Thoracic aorta (tissue), 2 donors: ENCODE measurements at regions not wholly inside any gene's neighbourhood (a gene's known extent, or its start where the extent isn't known, plus 50 kb on each side); places are given as distances from the start of the nearest gene placed in this dataset.

Experiments
- ATAC-seq: fragments of 150-250 bp; one replicate; pipeline ENCODE4 v1.8.0; 2017; ENCODE audit warnings: low read depth; ENCODE audit not compliant: insufficient number of reproducible peaks, low FRiP score
- DNase-seq: peaks from one replicate; pipeline ENCODE4 v3.0.0-alpha.2; 2020; ENCODE audit warnings: low spot score
- H3K27ac ChIP-seq, 2 donors: fragments of 200-600 bp; sonication (generic); 1 replicate in 1 of 2; 2 replicates in 1 of 2; pipeline ENCODE4 v1.5.1; 2016; ENCODE audit warnings: mild to moderate bottlenecking in 2 of 2, moderate library complexity in 2 of 2
- H3K27me3 ChIP-seq: fragments of 200-600 bp; sonication (generic); replicated peaks from 2 replicates; pipeline ENCODE4 v1.6.0; 2016; ENCODE audit warnings: mild to moderate bottlenecking; ENCODE audit not compliant: insufficient read depth
- H3K36me3 ChIP-seq: fragments of 200-600 bp; sonication (generic); one replicate; pipeline ENCODE4 v1.5.1; 2016
- H3K4me1 ChIP-seq, 2 donors: fragments of 200-600 bp; sonication (generic); 1 replicate in 1 of 2; 2 replicates in 1 of 2; pipeline versions ENCODE4 v1.5.1 to v1.6.0; 2016; ENCODE audit warnings: low read depth in 2 of 2, mild to moderate bottlenecking in 1 of 2; ENCODE audit not compliant: control insufficient read depth in 1 of 2
- H3K4me3 ChIP-seq: fragments of 200-600 bp; sonication (generic); 2 replicates; pipeline ENCODE4 v1.5.1; 2016; ENCODE audit warnings: mild to moderate bottlenecking
- H3K9me3 ChIP-seq: fragments of 200-600 bp; sonication (generic); 2 replicates; pipeline ENCODE4 v1.5.1; 2016
- CTCF ChIP-seq: fragments of 200-600 bp; sonication (generic); IDR thresholded peaks from one replicate; pipeline ENCODE4 v1.5.1; 2019; ENCODE audit warnings: antibody characterized with exemption

- Histone ChIP-seq H3K9me3 (no peaks in the 10 kb centered on the region), H3K36me3 (no peaks in the 10 kb centered on the region), H3K27ac (no peak overlapping the region), H3K4me1 (peaks cover 9 to 36% of the 10 kb centered on the region in 2 donors), H3K27me3 (no peaks in the 10 kb centered on the region), H3K4me3 (no peak overlapping the region)
- no peak for DNase-seq
- no peak for TF ChIP-seq CTCF
- no peak for ATAC-seq
Measured at GRCh38 chr14:100440758-100441203, 117.6 kb downstream of the SLC25A47 start.

GRCh38 chr14:100441271-100441947 is 118.3 kb downstream of the SLC25A47 start:
- peaks cover 9 to 36% of the 10 kb centered on the region in 2 donors for H3K4me1 ChIP-seq
- ATAC-seq: no peak
- no peaks in the 10 kb centered on the region for H3K9me3 ChIP-seq
- H3K27me3 ChIP-seq: no peaks in the 10 kb centered on the region
- H3K4me3 ChIP-seq: no peak overlapping the region
- H3K27ac ChIP-seq: no peak overlapping the region
- no peaks in the 10 kb centered on the region for H3K36me3 ChIP-seq
- no peak for TF ChIP-seq CTCF
- DNase-seq: no peak

GRCh38 chr14:100442036-100442435 is 118.9 kb downstream of the SLC25A47 start:
- peaks cover 9 to 36% of the 10 kb centered on the region in 2 donors for H3K4me1 ChIP-seq
- no peaks in the 10 kb centered on the region for H3K27me3 ChIP-seq
- no peak for TF ChIP-seq CTCF
- no peaks in the 10 kb centered on the region for H3K9me3 ChIP-seq
- no peaks in the 10 kb centered on the region for H3K36me3 ChIP-seq
- H3K27ac ChIP-seq: no peak overlapping the region
- DNase-seq (no peak), ATAC-seq (no peak)
- no peak overlapping the region for H3K4me3 ChIP-seq

GRCh38 chr14:100442498-100443490 is 119.7 kb downstream of the SLC25A47 start:
- Histone ChIP-seq H3K4me3 (no peak overlapping the region), H3K27ac (no peak overlapping the region), H3K4me1 (peaks cover 9 to 36% of the 10 kb centered on the region in 2 donors), H3K36me3 (no peaks in the 10 kb centered on the region), H3K9me3 (no peaks in the 10 kb centered on the region), H3K27me3 (no peaks in the 10 kb centered on the region)
- no peak for DNase-seq
- ATAC-seq: no peak
- TF ChIP-seq CTCF: no peak

GRCh38 chr14:100443603-100444002 is 120.5 kb downstream of the SLC25A47 start:
- peaks cover 9 to 36% of the 10 kb centered on the region in 2 donors for H3K4me1 ChIP-seq
- ATAC-seq (no peak), DNase-seq (no peak)
- no peaks in the 10 kb centered on the region for H3K36me3 ChIP-seq
- H3K27me3 ChIP-seq: no peaks in the 10 kb centered on the region
- no peaks in the 10 kb centered on the region for H3K9me3 ChIP-seq
- no peak overlapping the region for H3K27ac ChIP-seq
- TF ChIP-seq CTCF: no peak
- no peak overlapping the region for H3K4me3 ChIP-seq
